GM11168 (cell line): ENCODE measurements at regions not wholly inside any gene's neighbourhood (a gene's known extent, or its start where the extent isn't known, plus 50 kb on each side); places are given as distances from the start of the nearest gene placed in this dataset.

Source experiments
- in situ Hi-C: fragments of 300-500 bp; cut with MboI; formaldehyde crosslinking; loops from one replicate; pipeline ENCODE4 v1.12.0; 2022; ENCODE audit warnings: low sequenced_read_pairs; ENCODE audit not compliant: unreplicated experiment

DNA sequence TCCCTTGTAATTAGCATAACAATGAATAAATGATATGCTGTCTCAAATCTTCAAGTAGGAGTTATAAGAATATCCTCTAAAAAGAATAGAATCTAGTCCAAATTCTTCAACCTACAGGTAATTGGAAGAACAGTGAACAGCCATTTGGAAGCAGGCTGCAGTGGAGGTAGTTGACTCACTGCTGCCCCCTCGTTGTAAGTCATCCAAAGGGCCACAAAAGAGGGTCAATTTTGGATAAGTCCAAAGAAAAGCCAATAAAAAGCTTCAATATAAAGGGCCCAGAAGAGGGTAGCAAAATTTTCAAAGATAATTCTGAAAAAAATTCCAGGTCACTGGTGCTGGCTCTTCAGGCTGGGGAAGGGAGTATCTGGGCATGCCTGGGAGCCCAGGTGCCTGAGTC lies 60.8 kb upstream of the SSTR4 start:
- in situ Hi-C loops = no loop called here

- in situ Hi-C loops = no loop called here
Measured at GRCh38 chr20:22977047-22977785, 57.9 kb upstream of the SSTR4 start.

DNA sequence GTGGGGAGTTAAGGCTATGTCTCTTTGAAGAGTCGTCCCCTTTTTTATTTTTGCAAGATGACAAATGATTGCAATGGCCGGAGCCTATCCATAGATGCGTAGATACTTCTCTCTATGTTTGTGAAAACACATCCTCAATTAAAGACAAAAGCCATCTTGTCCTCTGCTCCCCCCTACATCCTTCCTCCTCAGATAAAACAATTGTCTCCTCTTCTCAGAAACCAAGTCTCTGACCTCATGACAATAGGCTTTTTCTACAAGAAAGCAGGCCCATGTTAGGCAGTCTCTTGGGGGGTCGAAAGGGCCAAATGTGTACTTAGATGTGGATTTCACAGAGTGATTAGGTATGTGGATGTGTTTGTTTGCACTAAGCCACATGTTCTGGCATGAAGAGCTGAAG lies 51.1 kb upstream of the SSTR4 start:
- in situ Hi-C loops = no loop called here

DNA sequence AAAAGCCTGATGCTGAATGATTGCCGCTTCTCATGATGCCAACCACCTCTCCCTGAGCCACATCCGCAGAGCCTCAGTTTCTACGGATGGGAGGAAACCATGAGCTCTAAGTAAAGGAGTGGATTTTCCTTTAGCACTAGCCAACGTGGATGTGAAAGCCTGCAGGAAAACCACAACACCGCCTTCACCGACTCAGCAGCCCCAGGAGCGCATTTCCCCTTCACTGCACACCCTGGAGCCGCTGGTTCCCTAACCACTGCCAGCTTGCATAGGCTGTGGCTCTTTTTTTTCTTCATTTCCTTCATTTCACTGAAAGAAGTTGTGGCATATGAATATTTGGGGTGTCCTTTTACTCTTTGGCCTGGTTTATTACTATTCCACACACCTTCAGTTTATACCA lies 50.5 kb upstream of the SSTR4 start:
- in situ Hi-C loops = no loop called here

DNA sequence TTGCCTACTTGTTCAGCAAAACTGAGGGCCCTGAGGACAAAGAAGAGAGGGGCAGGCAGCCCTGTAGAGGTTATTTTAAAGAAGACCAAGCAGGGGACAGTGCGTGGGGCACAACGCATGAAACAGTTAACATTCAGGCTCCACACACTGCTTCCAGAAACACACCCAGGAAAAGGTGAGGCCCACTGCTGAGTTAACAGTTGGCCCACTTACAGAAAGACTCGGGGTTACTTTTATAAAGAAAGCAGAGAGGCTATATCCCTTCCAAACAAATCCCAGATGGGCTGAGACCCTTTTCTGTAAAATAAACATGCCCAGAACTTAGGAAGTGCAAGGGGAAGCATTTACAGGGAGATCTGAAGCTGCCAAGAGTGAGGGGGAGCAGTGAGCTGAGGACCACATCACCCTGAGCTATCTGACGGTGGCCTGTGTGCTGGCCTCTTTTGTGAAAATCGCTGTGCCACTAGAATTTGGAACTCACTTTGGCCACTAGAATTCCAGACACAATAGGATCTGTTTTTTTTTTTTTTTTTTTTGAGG lies 49.8 kb upstream of the SSTR4 start:
- in situ Hi-C loops = no loop called here
